ENCODE measurements at regions not wholly inside any gene's neighbourhood (a gene's known extent, or its start where the extent isn't known, plus 50 kb on each side); places are given as distances from the start of the nearest gene placed in this dataset.
"Not testable (repeated sequence)": the region's sequence is repeated elsewhere in the genome, so short reads cannot be mapped to it uniquely, and the experiment has no call there.

DNA sequence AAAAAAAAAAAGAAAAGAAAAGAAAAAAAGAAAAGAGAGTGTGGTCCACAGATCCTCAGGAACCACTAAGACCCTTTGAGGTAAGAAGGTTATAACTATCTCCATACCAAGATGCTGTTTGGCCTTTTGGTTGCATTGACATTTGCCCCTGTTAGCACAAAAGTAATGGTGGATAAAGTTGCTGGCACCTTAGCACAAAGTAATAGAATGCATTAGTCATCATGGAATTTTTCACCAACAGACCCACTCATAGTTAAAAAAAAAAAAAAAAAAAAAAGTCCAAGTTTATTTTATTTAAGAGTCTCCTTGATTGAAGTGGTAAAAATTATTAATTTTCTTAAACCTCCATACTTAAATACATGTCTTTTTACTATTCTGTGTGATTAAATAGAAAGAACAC is 78.4 kb upstream of the RBPJ start:
- Histone ChIP-seq H3K9me3 (replicated peaks; ENCODE audit: control insufficient read depth, insufficient read depth, low read length) (no peaks in the 10 kb centered on the region), H3K79me2 (ENCODE audit: control insufficient read depth, insufficient read depth, low read length) (no peaks in the 10 kb centered on the region), H3K27ac (ENCODE audit: control insufficient read depth, insufficient read depth) (no peak overlapping the region), H3K9ac (ENCODE audit: control insufficient read depth, insufficient read depth, low read length) (no peak overlapping the region), H3K4me3 (no peak overlapping the region), H4K20me1 (ENCODE audit: control insufficient read depth, insufficient read depth) (no peaks in the 10 kb centered on the region), H3K27me3 (replicated peaks in 1 of 2; ENCODE audit: control insufficient read depth in 2 of 2, insufficient read depth in 2 of 2, low read length in 1 of 2) (no peaks in the 10 kb centered on the region), H3K36me3 (ENCODE audit: control insufficient read depth in 2 of 2, insufficient read depth in 2 of 2, low read length in 1 of 2) (no peaks in the 10 kb centered on the region), H3K4me1 (ENCODE audit: control insufficient read depth, insufficient read depth, low read length) (no peaks in the 10 kb centered on the region), H2AFZ (ENCODE audit: control insufficient read depth, low read depth, low read length) (no peak overlapping the region), H3K4me2 (ENCODE audit: control insufficient read depth, insufficient read depth) (no peak overlapping the region)
- ATAC-seq: no peak
- CTCF ChIA-PET: no interaction called here
- no peak for DNase-seq (ENCODE audit: low read depth, low spot score)
- in situ Hi-C loops (cut with MboI) (no loop called here), intact Hi-C loops (cut with micrococcal nuclease; ENCODE audit: unreplicated experiment) (no loop called here)
- no peak for FAIRE-seq
- BruUV-seq (replicated peaks): no TSS peak
- SMC1A ChIA-PET (ENCODE audit: uncharacterized antibody, unreplicated experiment): interaction anchor here (0.8 kb wide), 1 partner anchor 149 kb away, joined by 3 read pairs; no protein-coding TSS in a partner anchor
- POLR2A ChIA-PET: no interaction called here
- no peak for TF ChIP-seq ETV6 (conservative IDR thresholded peaks at IDR 0.05 in 1 of 2, IDR thresholded peaks at IDR 0.05 in 1 of 2; ENCODE audit: borderline replicate concordance in 1 of 2, low read depth in 1 of 2)
- TF ChIP-seq YBX1 (IDR thresholded peaks at IDR 0.05): no peak
- no peak for TF ChIP-seq TCF7 (IDR thresholded peaks at IDR 0.05; ENCODE audit: borderline replicate concordance)
- no peak for TF ChIP-seq GATAD2B (conservative IDR thresholded peaks at IDR 0.05; ENCODE audit: low read depth)
- no peak for TF ChIP-seq SIX5 (IDR thresholded peaks at IDR 0.05; ENCODE audit: low read depth, low read length, severe bottlenecking)
- no peak for TF ChIP-seq LARP7 (IDR thresholded peaks at IDR 0.05)
- TF ChIP-seq TAF1 (IDR thresholded peaks at IDR 0.05; ENCODE audit: borderline replicate concordance, low read depth, low read length): no peak
- no peak for TF ChIP-seq CHD1 (IDR thresholded peaks at IDR 0.05; ENCODE audit: low read depth, low read length)
- TF ChIP-seq ESRRA (IDR thresholded peaks at IDR 0.05; ENCODE audit: low read length): no peak
- TF ChIP-seq RFX5 (IDR thresholded peaks at IDR 0.05; ENCODE audit: low read depth, low read length): no peak
- TF ChIP-seq SUPT20H (IDR thresholded peaks at IDR 0.05; ENCODE audit: borderline replicate concordance, control insufficient read depth, low read depth, low read length): no peak
- TF ChIP-seq NR2C2 (IDR thresholded peaks at IDR 0.05; ENCODE audit: borderline replicate concordance, control insufficient read depth, insufficient read length, low read depth): no peak
- TF ChIP-seq, protein P1, sequence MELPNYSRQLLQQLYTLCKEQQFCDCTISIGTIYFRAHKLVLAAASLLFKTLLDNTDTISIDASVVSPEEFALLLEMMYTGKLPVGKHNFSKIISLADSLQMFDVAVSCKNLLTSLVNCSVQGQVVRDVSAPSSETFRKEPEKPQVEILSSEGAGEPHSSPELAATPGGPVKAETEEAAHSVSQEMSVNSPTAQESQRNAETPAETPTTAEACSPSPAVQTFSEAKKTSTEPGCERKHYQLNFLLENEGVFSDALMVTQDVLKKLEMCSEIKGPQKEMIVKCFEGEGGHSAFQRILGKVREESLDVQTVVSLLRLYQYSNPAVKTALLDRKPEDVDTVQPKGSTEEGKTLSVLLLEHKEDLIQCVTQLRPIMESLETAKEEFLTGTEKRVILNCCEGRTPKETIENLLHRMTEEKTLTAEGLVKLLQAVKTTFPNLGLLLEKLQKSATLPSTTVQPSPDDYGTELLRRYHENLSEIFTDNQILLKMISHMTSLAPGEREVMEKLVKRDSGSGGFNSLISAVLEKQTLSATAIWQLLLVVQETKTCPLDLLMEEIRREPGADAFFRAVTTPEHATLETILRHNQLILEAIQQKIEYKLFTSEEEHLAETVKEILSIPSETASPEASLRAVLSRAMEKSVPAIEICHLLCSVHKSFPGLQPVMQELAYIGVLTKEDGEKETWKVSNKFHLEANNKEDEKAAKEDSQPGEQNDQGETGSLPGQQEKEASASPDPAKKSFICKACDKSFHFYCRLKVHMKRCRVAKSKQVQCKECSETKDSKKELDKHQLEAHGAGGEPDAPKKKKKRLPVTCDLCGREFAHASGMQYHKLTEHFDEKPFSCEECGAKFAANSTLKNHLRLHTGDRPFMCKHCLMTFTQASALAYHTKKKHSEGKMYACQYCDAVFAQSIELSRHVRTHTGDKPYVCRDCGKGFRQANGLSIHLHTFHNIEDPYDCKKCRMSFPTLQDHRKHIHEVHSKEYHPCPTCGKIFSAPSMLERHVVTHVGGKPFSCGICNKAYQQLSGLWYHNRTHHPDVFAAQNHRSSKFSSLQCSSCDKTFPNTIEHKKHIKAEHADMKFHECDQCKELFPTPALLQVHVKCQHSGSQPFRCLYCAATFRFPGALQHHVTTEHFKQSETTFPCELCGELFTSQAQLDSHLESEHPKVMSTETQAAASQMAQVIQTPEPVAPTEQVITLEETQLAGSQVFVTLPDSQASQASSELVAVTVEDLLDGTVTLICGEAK (IDR thresholded peaks at IDR 0.05; ENCODE audit: borderline replicate concordance): no peak
- RAD21 ChIA-PET (ENCODE audit: unreplicated experiment): no interaction called here

DNA sequence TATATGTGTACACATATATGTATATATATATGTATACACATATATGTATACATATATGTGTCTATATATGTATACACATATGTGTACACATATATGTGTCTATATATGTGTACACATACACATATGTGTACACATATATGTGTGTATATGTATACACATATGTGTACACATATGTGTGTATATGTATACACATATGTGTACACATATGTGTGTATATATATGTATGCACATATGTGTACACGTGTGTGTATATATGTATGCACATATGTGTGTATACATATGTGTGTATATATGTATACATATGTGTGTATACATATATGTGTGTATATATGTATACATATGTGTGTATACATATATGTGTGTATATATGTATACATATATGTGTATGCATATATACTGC is 76.7 kb upstream of the RBPJ start:
- H3K36me3 ChIP-seq (ENCODE audit: control insufficient read depth in 2 of 2, insufficient read depth in 2 of 2, low read length in 1 of 2); POLR2A ChIA-PET; SMC1A ChIA-PET (ENCODE audit: uncharacterized antibody, unreplicated experiment); DNase-seq (ENCODE audit: low read depth, low spot score); H3K9me3 ChIP-seq (replicated peaks; ENCODE audit: control insufficient read depth, insufficient read depth, low read length); H2AFZ ChIP-seq (ENCODE audit: control insufficient read depth, low read depth, low read length); ATAC-seq; RAD21 ChIA-PET (ENCODE audit: unreplicated experiment); FAIRE-seq; H4K20me1 ChIP-seq (ENCODE audit: control insufficient read depth, insufficient read depth); H3K79me2 ChIP-seq (ENCODE audit: control insufficient read depth, insufficient read depth, low read length); intact Hi-C loops (cut with micrococcal nuclease; ENCODE audit: unreplicated experiment); H3K27ac ChIP-seq (ENCODE audit: control insufficient read depth, insufficient read depth); BruUV-seq (replicated peaks); H3K4me3 ChIP-seq; H3K4me1 ChIP-seq (ENCODE audit: control insufficient read depth, insufficient read depth, low read length); H3K9ac ChIP-seq (ENCODE audit: control insufficient read depth, insufficient read depth, low read length); H3K4me2 ChIP-seq (ENCODE audit: control insufficient read depth, insufficient read depth); in situ Hi-C loops (cut with MboI); CTCF ChIA-PET; H3K27me3 ChIP-seq (replicated peaks in 1 of 2; ENCODE audit: control insufficient read depth in 2 of 2, insufficient read depth in 2 of 2, low read length in 1 of 2): not testable (repeated sequence)
- WGBS (ENCODE audit: insufficient coverage, insufficient replicate concordance, low lambda C conversion rate, missing lambda C conversion rate): 0% methylated on average over 1 of the region's 1 CpG
